ENCODE measurements at regions not wholly inside any gene's neighbourhood (a gene's known extent, or its start where the extent isn't known, plus 50 kb on each side); places are given as distances from the start of the nearest gene placed in this dataset.

DNA sequence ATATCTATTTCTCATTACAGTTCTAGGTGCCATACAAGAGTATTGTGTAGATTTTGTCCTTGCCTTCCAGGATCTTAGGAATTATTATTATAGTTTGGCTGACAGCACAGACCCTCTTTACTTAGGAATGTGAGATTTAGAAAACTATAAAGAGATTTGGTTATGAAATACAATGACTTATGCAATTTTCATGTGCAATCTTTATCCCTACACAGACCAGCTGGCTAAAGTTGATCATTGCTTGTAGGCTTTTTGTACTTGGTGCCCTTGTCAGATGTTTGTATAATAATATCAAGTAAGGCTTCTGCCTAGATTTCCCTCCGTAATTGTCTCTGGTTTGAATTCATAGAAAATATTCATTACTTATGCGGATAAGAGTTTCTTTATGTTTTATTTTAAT is 174.5 kb upstream of the GAP43 start:
- Mint-ChIP-seq H3K27ac (no peak overlapping the region), H3K4me3 (no peak overlapping the region), H3K36me3 (ENCODE audit: low read depth) (no peaks in the 10 kb centered on the region), H3K4me1 (no peaks in the 10 kb centered on the region), H3K9me3 (no peaks in the 10 kb centered on the region), H3K27me3 (no peaks in the 10 kb centered on the region)
- no peak for DNase-seq
- intact Hi-C loops (cut with micrococcal nuclease): no loop called here

DNA sequence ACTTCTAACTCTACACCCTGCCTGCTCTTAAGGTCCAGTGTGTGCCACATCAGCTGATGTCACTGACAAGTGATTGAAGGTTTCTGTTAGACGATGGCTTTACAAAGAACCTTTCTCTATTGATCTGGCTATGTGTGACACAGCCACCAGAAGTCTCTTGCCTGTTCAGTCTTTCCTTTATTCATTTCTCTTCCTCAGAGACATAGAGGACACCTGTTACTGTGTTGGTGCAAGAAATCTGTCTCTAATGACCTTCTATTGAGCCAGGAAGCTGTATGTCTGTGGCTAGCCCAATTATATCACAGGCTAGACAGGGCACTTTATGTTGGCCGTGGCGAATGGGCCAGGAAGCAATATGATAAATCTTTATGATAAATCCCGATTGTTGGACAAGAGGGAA is 173.3 kb upstream of the GAP43 start:
- DNase-seq: no peak
- intact Hi-C loops (cut with micrococcal nuclease): no loop called here
- Mint-ChIP-seq H3K9me3 (no peaks in the 10 kb centered on the region), H3K27me3 (no peaks in the 10 kb centered on the region), H3K36me3 (ENCODE audit: low read depth) (no peaks in the 10 kb centered on the region), H3K4me1 (no peaks in the 10 kb centered on the region), H3K27ac (no peak overlapping the region), H3K4me3 (no peak overlapping the region)

DNA sequence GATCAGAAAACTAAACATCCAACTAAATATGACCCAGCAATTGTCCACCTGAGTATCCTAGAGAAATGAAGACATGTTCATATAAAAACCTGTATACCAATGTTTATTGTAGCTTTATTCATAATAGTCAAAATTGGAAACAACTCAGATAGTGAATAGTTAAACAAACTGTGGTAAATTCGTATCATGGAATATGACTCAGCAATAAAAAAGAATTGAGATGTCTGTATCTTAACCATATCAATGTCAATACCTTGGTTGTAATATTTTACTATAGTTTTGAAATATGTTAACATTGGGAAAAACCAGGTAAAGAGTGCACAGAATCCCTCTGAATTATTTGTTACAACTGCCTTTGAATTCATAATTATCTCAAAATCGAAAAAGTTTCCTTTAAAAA is 159.3 kb upstream of the GAP43 start:
- Mint-ChIP-seq H3K4me3 (no peak overlapping the region), H3K27ac (no peak overlapping the region)

DNA sequence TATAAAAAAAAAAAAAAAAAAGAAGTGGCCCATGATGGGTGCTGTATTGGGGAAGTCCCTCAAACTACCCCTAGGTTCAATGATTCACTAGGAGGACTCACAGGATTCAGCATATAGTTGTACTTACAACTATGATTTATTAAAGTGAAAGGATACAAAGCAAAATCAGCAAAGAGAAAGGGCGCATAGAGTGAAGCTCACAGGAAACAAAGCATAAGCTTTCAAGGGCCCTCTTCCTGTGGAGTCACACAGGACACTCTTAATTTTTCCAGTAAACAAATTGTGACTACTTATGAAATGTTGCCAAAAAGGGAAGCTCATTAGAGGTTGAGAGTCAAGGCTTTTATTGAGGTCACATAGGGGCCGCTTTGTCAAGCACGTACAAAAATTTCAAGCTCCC is 153.7 kb upstream of the GAP43 start:
- H3K4me3 Mint-ChIP-seq: no peak overlapping the region
- no peaks in the 10 kb centered on the region for H3K36me3 Mint-ChIP-seq (ENCODE audit: low read depth)
- H3K4me1 Mint-ChIP-seq: no peaks in the 10 kb centered on the region
- no peak for DNase-seq
- intact Hi-C loops (cut with micrococcal nuclease): no loop called here
- H3K27me3 Mint-ChIP-seq: no peaks in the 10 kb centered on the region
- no peaks in the 10 kb centered on the region for H3K9me3 Mint-ChIP-seq
- no peak overlapping the region for H3K27ac Mint-ChIP-seq

More for the DNA sequence above, 159.3 kb upstream of the GAP43 start:
- Mint-ChIP-seq H3K27me3 (no peaks in the 10 kb centered on the region), H3K4me1 (no peaks in the 10 kb centered on the region), H3K36me3 (ENCODE audit: low read depth) (no peaks in the 10 kb centered on the region), H3K9me3 (no peaks in the 10 kb centered on the region)
- intact Hi-C loops (cut with micrococcal nuclease): no loop called here
- DNase-seq: no peak

DNA sequence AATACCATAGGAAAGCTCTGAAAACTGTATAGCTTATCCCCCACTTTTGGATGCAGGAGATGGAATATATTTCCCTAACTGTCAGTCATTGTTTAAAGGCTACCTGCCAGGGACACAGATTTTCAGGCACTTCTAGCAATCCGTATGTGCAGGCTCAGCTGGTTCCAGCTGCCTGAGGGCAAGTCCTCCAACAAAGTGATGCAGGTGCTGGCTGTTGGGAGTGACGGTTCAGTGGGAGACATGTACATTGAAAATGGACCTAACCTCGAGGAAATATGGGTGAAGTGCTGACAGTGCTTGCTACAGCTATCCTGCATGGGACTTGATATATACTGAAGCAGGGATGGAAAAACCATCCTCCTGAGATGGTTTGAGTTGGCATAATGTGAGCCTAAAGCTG is 153.1 kb upstream of the GAP43 start:
- H3K9me3 Mint-ChIP-seq: no peaks in the 10 kb centered on the region
- intact Hi-C loops (cut with micrococcal nuclease): no loop called here

DNA sequence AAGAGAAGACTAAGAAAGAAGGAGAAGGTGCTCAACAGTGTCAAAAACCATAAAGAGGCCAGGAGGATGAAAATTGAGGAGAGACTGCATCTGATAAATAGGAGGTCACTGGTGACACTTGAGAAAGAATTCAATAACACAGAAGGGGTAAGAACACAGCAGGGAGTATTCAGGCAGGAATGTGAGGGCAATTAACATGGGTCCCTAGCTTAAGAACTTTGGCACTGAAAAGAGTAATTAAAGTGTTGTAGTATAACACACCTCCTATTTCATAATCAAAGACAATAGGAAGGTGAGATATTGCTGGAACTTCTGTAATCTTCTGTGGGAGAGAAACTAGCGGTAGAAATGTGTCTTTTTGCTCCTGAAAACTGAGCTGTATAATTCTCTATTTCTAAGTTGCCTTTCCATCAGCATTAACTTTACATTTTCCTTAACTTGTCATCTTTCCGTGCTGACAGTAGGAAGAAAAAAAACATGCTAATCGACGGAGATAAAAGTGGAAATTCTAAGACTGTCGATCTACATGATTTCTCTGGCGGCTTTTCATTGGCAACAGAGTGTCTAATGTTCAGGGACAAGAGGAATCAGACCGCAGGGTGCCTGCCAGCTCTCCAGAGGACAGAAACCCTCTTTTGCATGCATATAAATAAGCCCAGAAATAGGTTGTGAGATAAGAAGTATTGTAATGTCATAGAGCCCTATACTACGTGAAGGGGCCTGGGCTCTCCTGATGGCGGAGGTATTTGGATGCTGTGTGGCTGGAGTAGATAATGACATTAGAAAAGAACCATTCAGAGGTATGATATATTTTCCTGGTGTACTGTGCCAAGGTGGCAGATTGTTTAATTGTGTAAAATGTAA is 147.9 kb upstream of the GAP43 start:
- DNase-seq: no peak

More for the DNA sequence above, 153.1 kb upstream of the GAP43 start:
- H3K27me3 Mint-ChIP-seq: no peaks in the 10 kb centered on the region
- no peaks in the 10 kb centered on the region for H3K36me3 Mint-ChIP-seq (ENCODE audit: low read depth)
- no peak for DNase-seq
- H3K27ac Mint-ChIP-seq: no peak overlapping the region
- no peaks in the 10 kb centered on the region for H3K4me1 Mint-ChIP-seq
- H3K4me3 Mint-ChIP-seq: no peak overlapping the region

DNA sequence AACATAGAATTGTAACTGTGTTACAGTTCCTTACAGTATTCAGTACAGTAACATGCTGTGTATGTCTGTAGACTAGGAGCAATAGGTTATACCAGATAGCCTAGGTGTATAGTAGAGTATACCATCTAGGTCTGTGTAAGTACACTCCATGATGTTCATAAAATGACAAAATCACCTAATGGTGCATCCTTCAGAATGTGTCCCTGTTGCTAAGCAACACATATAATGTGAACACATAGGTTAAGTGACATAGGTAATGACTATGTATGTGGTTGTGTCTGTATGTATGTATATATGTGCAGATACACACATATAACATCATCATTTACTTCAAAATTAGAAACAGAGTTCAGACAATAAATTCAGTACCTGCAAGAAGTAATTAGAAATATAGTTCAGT is 146.8 kb upstream of the GAP43 start:
- H3K9me3 Mint-ChIP-seq: no peaks in the 10 kb centered on the region
- H3K27me3 Mint-ChIP-seq: no peaks in the 10 kb centered on the region
- intact Hi-C loops (cut with micrococcal nuclease): no loop called here
- no peaks in the 10 kb centered on the region for H3K36me3 Mint-ChIP-seq (ENCODE audit: low read depth)
- H3K4me3 Mint-ChIP-seq: no peak overlapping the region
- no peak overlapping the region for H3K27ac Mint-ChIP-seq
- no peak for DNase-seq
- no peaks in the 10 kb centered on the region for H3K4me1 Mint-ChIP-seq

More for the DNA sequence above, 147.9 kb upstream of the GAP43 start:
- Mint-ChIP-seq H3K36me3 (ENCODE audit: low read depth) (no peaks in the 10 kb centered on the region), H3K4me3 (no peak overlapping the region), H3K4me1 (no peaks in the 10 kb centered on the region), H3K27me3 (no peaks in the 10 kb centered on the region), H3K27ac (no peak overlapping the region), H3K9me3 (no peaks in the 10 kb centered on the region)
- intact Hi-C loops (cut with micrococcal nuclease): no loop called here

DNA sequence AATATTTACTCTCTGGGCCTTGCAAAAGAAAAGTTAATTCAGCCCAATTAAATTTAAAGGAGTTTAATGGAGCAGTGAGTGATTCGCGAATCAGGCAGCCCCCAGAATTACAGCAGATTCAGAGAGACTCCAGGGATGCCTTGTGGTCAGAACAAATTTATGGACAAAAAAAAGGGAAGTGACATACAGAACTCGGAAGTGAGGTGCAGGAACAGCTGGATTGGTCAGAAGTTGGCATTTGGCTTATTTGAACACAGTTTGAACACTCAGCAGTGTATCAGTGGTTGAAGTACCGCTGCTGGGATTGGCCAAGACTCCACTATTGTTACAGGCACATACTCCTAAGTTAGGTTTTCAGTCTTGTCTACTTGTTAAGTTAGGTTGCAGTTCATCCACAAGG is 145.0 kb upstream of the GAP43 start:
- intact Hi-C loops (cut with micrococcal nuclease): no loop called here
- no peak for DNase-seq
- H3K9me3 Mint-ChIP-seq: no peaks in the 10 kb centered on the region
- no peak overlapping the region for H3K27ac Mint-ChIP-seq
- H3K27me3 Mint-ChIP-seq: no peaks in the 10 kb centered on the region
- no peaks in the 10 kb centered on the region for H3K36me3 Mint-ChIP-seq (ENCODE audit: low read depth)
- no peaks in the 10 kb centered on the region for H3K4me1 Mint-ChIP-seq
- no peak overlapping the region for H3K4me3 Mint-ChIP-seq

DNA sequence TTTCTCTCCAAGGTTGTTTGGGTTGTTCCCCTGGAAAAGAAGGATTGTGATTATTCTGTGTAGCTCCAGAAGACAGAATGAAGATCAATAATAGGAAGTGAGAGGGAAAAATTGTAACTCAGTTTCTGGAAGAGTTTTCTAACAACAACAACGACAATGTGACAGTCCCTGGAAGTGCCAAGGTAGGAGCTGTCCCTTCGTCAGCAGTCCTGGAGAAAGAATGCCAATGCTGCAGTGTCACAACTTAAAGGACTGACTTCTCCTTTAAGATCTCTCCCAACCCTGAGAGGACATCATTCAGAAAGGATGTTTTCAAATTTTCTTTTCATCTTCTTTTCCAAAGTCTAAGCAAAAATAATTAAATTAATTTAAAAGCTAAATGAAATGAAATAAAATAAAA is 136.4 kb upstream of the GAP43 start:
- Mint-ChIP-seq H3K4me1 (no peaks in the 10 kb centered on the region), H3K9me3 (no peaks in the 10 kb centered on the region), H3K27ac (no peak overlapping the region), H3K27me3 (peaks cover 1% of the 10 kb centered on the region), H3K36me3 (ENCODE audit: low read depth) (no peaks in the 10 kb centered on the region), H3K4me3 (no peak overlapping the region)
- DNase-seq: no peak
- intact Hi-C loops (cut with micrococcal nuclease): no loop called here

DNA sequence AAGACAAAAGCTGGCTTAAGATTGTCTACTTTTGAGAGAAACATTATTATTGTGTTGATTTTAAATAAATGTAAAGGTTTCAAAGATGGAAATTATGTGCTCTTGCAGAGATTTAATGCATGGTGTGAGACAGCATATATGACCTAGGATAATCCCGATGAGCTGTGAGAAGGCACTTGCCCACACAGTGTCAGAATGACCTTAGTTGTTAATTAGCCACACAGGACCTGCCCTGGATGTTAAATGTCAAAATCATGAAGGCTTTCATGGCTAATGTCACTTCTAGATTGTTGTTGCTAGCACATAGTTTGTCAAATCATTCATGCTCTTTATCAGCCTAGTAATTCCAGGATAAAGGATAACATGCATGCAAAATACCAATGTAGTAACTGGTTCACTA is 135.3 kb upstream of the GAP43 start:
- Mint-ChIP-seq H3K9me3 (no peaks in the 10 kb centered on the region), H3K4me3 (no peak overlapping the region), H3K36me3 (ENCODE audit: low read depth) (no peaks in the 10 kb centered on the region), H3K27me3 (peaks cover 1% of the 10 kb centered on the region), H3K27ac (no peak overlapping the region), H3K4me1 (no peaks in the 10 kb centered on the region)
- DNase-seq: no peak
- intact Hi-C loops (cut with micrococcal nuclease): no loop called here

DNA sequence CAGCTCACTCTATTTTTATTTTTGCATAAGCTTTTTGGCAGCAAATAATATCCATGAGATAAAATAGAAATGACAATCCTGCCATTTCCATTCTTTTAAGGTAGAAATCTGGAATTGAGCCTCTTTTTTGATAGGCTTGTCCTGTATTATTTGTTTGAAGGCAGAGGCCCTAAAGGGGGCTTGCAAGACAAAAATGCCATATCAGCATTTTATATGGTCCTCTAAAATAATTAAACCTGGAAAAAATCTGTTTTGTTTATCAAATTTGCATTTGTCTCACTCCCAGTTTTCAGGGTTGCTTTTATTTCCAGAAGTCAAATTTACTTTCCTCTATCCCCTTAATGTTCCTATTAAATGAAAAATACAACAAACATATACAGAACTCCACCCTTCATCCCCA is 134.9 kb upstream of the GAP43 start:
- H3K27me3 Mint-ChIP-seq: peaks cover 1% of the 10 kb centered on the region
- intact Hi-C loops (cut with micrococcal nuclease): no loop called here
- no peaks in the 10 kb centered on the region for H3K9me3 Mint-ChIP-seq

DNA sequence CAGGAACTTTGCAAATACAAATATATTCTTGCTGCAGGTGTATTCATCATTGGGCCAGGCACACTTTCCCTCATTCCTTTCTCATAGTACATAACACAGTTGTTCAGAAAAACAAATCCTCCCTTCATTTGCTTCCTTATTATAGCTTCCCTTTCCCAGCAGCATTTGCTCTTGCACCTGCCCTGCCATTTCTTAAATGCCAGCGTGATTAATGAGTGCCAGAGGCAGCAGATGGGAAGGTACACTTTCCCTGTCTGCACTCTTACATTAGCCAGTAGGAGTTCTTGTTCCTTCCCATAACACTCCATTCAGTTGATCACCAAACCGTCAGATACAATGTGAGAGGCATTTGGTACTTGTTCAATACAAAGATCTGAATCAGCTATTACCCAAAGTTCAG is 128.5 kb upstream of the GAP43 start:
- Mint-ChIP-seq H3K4me3 (no peak overlapping the region), H3K27ac (no peak overlapping the region), H3K36me3 (ENCODE audit: low read depth) (no peaks in the 10 kb centered on the region), H3K27me3 (no peaks in the 10 kb centered on the region), H3K4me1 (no peaks in the 10 kb centered on the region), H3K9me3 (no peaks in the 10 kb centered on the region)
- intact Hi-C loops (cut with micrococcal nuclease): no loop called here
- no peak for DNase-seq

More for the DNA sequence above, 134.9 kb upstream of the GAP43 start:
- H3K4me1 Mint-ChIP-seq: no peaks in the 10 kb centered on the region
- H3K27ac Mint-ChIP-seq: no peak overlapping the region
- no peak for DNase-seq
- H3K36me3 Mint-ChIP-seq (ENCODE audit: low read depth): no peaks in the 10 kb centered on the region
- no peak overlapping the region for H3K4me3 Mint-ChIP-seq

DNA sequence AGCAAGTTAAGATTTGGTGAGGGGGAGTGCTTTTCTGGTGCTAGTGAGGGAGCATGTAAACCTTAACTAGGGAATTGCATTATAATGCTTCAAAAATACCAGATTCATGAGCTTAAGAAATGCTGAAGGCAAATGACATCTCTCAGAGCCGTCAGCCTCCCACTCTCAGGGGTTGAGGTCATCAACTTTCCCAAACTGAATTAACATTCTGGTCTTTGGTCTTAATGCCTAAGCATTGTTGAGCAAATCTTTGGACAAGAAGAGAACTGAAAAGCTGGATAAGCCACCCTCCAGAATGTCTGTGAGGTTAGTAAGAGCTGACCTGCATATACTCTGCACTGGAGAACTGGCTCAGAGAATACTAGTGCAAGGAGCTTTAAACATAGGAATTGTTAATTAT is 124.9 kb upstream of the GAP43 start:
- H3K27ac Mint-ChIP-seq: no peak overlapping the region
- H3K4me1 Mint-ChIP-seq: no peaks in the 10 kb centered on the region
- intact Hi-C loops (cut with micrococcal nuclease): no loop called here
- H3K4me3 Mint-ChIP-seq: no peak overlapping the region
- no peak for DNase-seq
- no peaks in the 10 kb centered on the region for H3K36me3 Mint-ChIP-seq (ENCODE audit: low read depth)
- H3K9me3 Mint-ChIP-seq: no peaks in the 10 kb centered on the region
- H3K27me3 Mint-ChIP-seq: no peaks in the 10 kb centered on the region

DNA sequence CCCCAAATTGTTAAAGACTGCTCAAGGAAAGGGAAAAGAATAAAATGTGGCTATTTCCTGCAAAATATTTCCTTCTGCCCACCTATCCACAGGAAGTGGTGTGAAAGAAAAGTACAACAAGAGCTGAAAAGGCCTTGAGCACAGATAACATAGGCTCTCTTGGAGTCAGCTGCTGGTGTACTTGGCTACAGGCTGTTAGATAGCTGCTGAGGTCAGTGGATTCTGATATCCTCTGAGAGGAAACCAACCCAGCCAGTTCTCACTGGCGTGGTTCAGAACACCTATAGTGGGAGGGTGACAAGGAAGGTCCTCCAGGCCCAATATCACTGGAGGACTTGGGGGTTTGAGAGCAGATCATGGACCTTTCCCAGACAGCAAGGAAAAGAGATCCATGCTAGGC is 124.4 kb upstream of the GAP43 start:
- no peaks in the 10 kb centered on the region for H3K36me3 Mint-ChIP-seq (ENCODE audit: low read depth)
- no peak overlapping the region for H3K27ac Mint-ChIP-seq
- H3K9me3 Mint-ChIP-seq: no peaks in the 10 kb centered on the region
- H3K4me3 Mint-ChIP-seq: no peak overlapping the region
- intact Hi-C loops (cut with micrococcal nuclease): no loop called here
- H3K27me3 Mint-ChIP-seq: no peaks in the 10 kb centered on the region
- no peak for DNase-seq
- H3K4me1 Mint-ChIP-seq: no peaks in the 10 kb centered on the region

DNA sequence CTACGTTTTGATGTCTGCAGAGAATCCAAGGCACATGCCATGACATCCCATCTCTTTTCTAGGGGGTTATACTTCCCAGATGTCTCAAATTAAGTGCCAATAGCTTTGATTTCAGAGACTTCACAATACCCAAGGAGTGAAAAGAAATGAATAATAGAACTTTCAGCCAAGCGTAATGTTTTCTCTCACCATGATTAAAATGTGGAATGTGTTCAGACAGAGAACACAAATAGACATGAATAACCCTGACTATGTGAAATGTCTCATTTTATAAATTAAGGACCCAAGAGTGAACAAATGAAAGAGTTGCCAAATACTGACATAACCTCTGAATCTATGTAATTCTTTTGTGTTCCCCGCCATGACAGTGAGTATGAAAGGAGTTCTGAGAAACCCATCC is 123.6 kb upstream of the GAP43 start:
- no peak for DNase-seq
- H3K4me3 Mint-ChIP-seq: no peak overlapping the region
- no peaks in the 10 kb centered on the region for H3K27me3 Mint-ChIP-seq
- no peaks in the 10 kb centered on the region for H3K4me1 Mint-ChIP-seq
- no peak overlapping the region for H3K27ac Mint-ChIP-seq
- intact Hi-C loops (cut with micrococcal nuclease): no loop called here
- no peaks in the 10 kb centered on the region for H3K36me3 Mint-ChIP-seq (ENCODE audit: low read depth)
- no peaks in the 10 kb centered on the region for H3K9me3 Mint-ChIP-seq

All from activated CD4-positive, alpha-beta T cell treated with anti-CD3 and anti-CD28 coated beads, Interleukin-2, amount 10 ng/mL, durations not matched to agents 24 days and 14 days (primary cell).